GM10248 (cell line): ENCODE measurements at regions not wholly inside any gene's neighbourhood (a gene's known extent, or its start where the extent isn't known, plus 50 kb on each side); places are given as distances from the start of the nearest gene placed in this dataset.
"Not testable (repeated sequence)": the region's sequence is repeated elsewhere in the genome, so short reads cannot be mapped to it uniquely, and the experiment has no call there.

ENCODE experiments used
- CTCF ChIA-PET: fragments of 300-600 bp; sonication (Branson Sonifier 250); formaldehyde crosslinking; extraction: SDS; loops from one replicate; lab custom pipeline; 2021; ENCODE audit warnings: antibody characterized with exemption; lab: Yijun Ruan, JAX
- POLR2A ChIA-PET: fragments of 350-650 bp; sonication (Branson Sonifier 250); formaldehyde crosslinking; extraction: SDS; loops from one replicate; lab custom pipeline; 2020; ENCODE audit warnings: antibody characterized with exemption; lab: Yijun Ruan, JAX
- DNase-seq: peaks from one replicate; pipeline ENCODE4 v3.0.0; 2012; ENCODE audit errors: extremely low spot score
- TF ChIP-seq, protein P1 (sequence below): IDR thresholded peaks from 2 replicates; pipeline ENCODE4 v1.5.1; 2012; ENCODE audit warnings: mild to moderate bottlenecking, low read depth; ENCODE audit errors: extremely low read depth, missing control alignments, control extremely low read depth

DNA sequence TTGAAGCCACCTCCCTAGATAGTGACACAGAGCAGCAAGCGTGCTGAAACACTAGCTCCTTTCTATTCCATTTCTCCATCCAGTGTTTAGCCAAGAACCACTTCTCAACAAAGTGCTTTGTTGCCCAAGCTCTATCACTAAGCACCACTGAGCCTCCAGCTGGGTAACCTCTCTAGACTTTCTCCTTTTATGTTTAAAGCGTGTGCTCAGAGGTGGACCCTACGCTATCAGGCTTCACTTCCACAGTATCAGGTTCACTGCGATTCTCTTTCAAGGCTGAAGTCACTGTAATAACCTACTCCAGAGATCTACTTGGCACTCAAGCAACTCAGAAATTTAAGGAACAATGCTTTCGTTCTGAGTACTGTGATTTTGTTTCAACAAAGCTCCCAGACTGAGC lies 197.9 kb downstream of the LNPK start:
- TF ChIP-seq, protein P1, sequence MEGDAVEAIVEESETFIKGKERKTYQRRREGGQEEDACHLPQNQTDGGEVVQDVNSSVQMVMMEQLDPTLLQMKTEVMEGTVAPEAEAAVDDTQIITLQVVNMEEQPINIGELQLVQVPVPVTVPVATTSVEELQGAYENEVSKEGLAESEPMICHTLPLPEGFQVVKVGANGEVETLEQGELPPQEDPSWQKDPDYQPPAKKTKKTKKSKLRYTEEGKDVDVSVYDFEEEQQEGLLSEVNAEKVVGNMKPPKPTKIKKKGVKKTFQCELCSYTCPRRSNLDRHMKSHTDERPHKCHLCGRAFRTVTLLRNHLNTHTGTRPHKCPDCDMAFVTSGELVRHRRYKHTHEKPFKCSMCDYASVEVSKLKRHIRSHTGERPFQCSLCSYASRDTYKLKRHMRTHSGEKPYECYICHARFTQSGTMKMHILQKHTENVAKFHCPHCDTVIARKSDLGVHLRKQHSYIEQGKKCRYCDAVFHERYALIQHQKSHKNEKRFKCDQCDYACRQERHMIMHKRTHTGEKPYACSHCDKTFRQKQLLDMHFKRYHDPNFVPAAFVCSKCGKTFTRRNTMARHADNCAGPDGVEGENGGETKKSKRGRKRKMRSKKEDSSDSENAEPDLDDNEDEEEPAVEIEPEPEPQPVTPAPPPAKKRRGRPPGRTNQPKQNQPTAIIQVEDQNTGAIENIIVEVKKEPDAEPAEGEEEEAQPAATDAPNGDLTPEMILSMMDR, result no peak
- ChIA-PET POLR2A (no interaction called here), CTCF (interaction anchor here (0.8 to 1.2 kb wide), 3 partner anchors 21 to 28 kb away, joined by 3 to 4 read pairs (median 3); no protein-coding TSS in a partner anchor)
- no peak for DNase-seq

DNA sequence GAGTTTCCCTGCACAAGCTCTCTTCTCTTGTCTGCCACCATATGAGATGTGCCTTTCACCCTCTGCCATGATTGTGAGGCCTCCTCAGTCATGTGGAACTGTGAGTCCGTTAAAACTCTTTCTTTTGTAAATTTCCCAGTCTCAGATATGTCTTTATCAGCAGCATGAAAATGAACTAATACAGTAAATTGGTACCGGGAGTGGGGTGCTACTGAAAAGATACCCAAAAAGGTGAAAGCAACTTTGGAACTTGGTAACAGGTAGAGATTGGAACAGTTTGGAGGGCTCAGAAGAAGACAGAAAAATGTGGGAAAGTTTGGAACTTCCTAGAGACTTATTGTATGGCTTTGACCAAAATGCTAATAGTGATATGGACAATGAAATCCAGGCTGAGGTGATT lies 205.6 kb downstream of the LNPK start:
- DNase-seq, POLR2A ChIA-PET, CTCF ChIA-PET: not testable (repeated sequence)

DNA sequence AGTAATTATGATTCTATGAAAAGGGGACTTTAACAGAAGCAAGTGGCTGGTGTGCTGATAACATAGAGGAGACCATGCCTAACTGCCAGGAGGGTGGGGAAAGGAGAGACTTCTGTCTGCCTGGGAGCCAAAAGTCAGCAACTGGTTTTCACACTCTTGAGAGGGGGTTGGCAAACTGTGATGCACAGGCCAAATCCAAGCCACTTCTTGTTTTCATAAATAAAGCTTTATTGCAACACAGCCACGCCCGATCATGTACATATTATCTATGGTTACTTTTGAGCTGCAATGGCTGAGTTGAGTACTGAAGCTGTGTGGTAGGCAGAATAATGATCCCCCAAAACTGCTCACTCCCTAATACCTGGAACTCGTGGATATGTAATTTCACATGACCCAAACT lies 208.4 kb downstream of the LNPK start:
- TF ChIP-seq, protein P1, result no peak
- DNase-seq, result no peak
- CTCF ChIA-PET, result no interaction called here
- POLR2A ChIA-PET, result no interaction called here

DNA sequence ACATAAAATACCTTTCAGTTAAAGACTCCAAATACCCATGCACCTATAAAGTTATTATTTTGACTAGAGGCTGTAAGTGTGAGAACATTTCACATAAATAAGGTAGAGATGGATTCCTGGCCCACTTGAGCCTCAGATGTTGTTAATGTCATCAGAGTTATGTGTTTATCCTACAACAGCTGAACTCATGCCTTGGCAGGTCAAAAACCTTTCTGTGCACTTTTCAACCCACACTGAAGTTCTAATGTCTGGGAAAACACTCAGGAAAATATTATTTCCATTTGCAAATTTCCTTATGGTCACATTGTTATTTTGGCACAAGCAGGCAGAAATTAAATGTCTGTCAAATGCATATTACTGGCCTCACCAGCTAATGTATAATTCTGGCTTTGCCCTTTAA lies 209.2 kb downstream of the LNPK start:
- DNase-seq, result no peak
- POLR2A ChIA-PET, result no interaction called here
- CTCF ChIA-PET, result no interaction called here
- TF ChIP-seq, protein P1, result no peak

DNA sequence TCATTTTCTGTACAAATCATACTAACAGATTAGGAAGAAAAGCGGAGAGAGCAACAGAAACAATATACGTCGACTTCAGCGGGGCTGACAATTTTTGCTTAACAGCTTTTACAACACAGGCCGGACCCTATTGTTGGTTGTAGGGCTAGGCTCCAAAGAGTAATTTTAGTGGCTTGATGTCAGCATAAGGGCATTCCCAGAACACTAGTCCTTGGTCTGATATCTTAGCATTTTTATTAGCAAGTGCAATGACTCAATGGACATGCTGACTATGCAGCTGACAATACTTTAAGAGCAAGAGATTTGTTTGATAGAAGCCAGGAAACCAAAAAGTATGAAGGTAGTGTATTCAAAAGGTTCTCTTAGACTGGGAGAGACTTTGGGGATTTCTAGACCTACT lies 209.9 kb downstream of the LNPK start:
- ChIA-PET POLR2A (no interaction called here), CTCF (no interaction called here)
- no peak for DNase-seq
- TF ChIP-seq, protein P1, result no peak

DNA sequence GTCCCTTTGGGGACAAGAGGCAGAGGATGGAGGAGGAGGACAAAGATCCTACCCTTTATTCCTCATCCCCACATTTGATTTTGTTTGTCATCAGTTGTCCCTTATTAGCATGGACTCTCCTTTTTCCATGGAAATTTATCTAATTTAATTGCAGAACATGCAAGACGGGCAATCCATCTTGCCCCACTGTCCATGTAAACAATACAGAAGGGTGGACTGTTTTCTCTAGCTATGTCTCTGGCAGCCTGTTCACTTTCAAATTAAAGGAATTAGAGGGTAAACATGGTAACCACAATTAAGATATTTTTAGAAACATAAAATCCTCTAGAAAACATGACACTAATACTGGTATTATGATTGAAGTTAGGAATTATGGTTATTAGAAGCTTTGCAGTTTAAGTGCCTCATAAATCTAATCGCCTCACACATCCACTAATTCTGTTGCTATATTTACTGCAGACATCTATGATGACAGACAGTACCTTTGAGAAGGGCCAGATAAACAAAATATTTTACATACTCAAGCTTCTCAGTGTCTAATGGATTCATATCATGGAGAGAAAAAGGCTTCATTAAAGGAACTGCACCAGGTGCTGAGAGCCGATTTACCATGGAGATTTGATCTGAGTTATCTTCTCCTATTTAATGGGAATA lies 215.5 kb downstream of the LNPK start:
- no peak for DNase-seq
- TF ChIP-seq, protein P1, result no peak

DNA sequence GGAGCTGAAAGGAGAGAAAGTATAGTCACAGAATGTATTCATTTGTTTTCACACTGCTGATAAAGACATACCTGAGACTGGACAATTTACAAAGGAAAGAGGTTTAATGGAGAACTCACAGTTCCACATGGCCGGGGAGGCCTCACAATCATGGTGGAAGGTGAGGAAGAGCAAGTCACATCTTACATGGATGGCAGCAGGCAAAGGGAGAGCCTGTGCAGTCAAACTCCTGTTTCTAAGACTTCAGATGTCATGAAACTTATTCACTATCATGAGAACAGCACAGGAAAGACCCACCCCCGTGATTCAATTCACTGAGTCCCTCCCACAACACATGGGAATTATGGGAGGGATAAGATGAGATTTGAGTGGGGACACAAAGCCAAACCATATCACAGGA lies 224.7 kb downstream of the LNPK start:
- POLR2A ChIA-PET, CTCF ChIA-PET: not testable (repeated sequence)

More for the DNA sequence above, 215.5 kb downstream of the LNPK start:
- POLR2A ChIA-PET, result no interaction called here
- CTCF ChIA-PET, result no interaction called here

DNA sequence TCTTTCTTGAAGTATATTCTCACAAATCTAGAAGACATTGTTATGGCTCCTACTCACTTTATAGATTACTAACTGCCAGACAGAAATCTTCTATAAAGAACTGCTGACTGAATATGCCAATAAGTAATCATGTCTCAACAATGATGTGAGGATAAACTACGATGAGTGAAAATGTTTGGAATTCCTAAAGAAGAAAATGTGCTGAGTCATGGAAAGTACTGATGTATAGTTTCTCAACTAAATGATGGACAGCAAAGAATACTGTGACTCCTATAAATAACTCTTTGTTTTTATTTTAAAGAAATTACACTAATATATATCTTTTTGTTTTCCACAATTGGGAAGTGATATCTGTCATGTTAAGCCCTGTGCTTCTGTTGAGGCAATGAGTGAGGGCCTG lies 232.9 kb downstream of the LNPK start:
- POLR2A ChIA-PET, result no interaction called here
- CTCF ChIA-PET, result no interaction called here
- no peak for DNase-seq
- TF ChIP-seq, protein P1, result no peak

More for the DNA sequence above, 224.7 kb downstream of the LNPK start:
- not testable (repeated sequence) for DNase-seq
